ENCODE measurements at regions not wholly inside any gene's neighbourhood (a gene's known extent, or its start where the extent isn't known, plus 50 kb on each side); places are given as distances from the start of the nearest gene placed in this dataset.

DNA sequence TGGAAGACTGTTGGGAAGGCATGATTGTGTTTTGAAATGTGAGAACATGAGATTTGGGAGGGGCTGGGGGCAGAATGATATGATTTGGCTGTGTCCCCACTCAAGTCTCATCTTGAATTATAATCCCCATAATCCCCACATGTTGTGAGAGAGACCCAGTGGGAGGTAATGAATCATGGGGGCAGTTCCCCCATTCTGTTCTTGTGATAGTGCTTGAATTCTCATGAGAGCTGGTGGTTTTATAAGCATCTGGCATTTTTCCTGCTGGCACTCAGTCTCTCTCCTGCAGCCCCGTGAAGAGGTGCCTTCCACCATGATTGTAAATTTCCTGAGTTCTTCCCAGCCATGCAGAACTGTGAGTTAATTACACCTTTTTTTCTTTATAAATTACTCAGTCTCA lies 430.5 kb downstream of the OTOL1 start:
- TF ChIP-seq EZH2 (IDR thresholded peaks at IDR 0.05; ENCODE audit: low read length, unreplicated experiment) (no peak), EZH2phosphoT487 (IDR thresholded peaks at IDR 0.05; ENCODE audit: borderline replicate concordance, low read length) (no peak)
